ENCODE measurements at regions not wholly inside any gene's neighbourhood (a gene's known extent, or its start where the extent isn't known, plus 50 kb on each side); places are given as distances from the start of the nearest gene placed in this dataset.

DNA sequence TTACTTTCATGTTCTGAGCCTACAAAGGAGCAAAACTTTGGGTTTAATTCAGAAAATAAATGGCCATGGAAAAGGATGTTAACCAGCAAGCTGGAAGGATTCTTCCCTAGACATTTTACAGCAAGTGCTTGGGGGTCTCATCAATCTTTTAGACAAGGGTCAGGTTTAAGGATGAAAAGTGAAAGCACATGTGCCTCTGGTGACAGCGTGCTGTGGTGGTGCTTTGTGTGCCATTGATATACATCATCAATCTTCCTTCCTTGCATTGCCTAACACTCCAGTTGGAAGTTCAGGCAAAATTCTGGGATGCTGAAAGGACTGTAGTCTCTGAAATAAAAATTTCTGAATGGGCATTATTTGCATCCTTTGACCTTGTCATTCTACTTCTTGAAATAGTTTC, 171.2 kb downstream of the KCNE4 start:
- no peak overlapping the region for H2AFZ ChIP-seq (ENCODE audit: low read depth, low read length)
- 40% methylated on average over 1 of the region's 1 CpG for WGBS

DNA sequence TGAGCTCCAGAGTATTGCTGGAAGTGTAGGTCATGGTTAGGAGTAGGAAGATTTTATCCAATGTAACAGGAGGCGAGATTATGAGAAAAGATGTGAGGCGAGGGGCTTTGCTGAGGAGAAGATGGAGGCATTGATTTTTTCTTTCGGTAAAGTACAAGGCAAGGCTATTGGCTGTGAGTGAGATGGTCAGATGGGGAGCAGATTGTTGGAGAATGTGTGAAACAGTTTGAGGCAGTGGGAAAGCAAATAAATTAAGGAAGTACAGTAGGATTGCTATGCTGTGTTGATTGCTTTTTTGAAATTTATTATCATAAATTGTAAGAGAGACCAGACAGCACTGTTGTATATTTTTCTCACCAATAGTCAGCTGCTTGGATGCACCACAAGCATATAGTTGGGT, 173.3 kb downstream of the KCNE4 start:
- H3K4me2 ChIP-seq (ENCODE audit: low read length, poor library complexity, severe bottlenecking), result no peak overlapping the region
- no peaks in the 10 kb centered on the region for H3K4me1 ChIP-seq (ENCODE audit: control insufficient read depth, insufficient read depth, low read depth, low read length)
- H2BK15ac ChIP-seq (ENCODE audit: low read depth, poor library complexity, severe bottlenecking), result no peak overlapping the region
- no peaks in the 10 kb centered on the region for H3K79me1 ChIP-seq (replicated peaks; ENCODE audit: low read length, poor library complexity, severe bottlenecking)
- H3K9ac ChIP-seq (ENCODE audit: low read length), result no peak overlapping the region
- no peak overlapping the region for H3K4ac ChIP-seq (ENCODE audit: low read depth in 1 of 2, low read length in 2 of 2)
- H3K27ac ChIP-seq (ENCODE audit: low read length, poor library complexity, severe bottlenecking), result no peak overlapping the region
- no peak overlapping the region for H2AFZ ChIP-seq (ENCODE audit: low read depth, low read length)
- no peak for DNase-seq
- no peak overlapping the region for H3K23ac ChIP-seq (ENCODE audit: low read length in 2 of 2)
- WGBS, result 97% methylated on average over 3 of the region's 3 CpGs
- H2AK5ac ChIP-seq (ENCODE audit: low read length, severe bottlenecking), result no peak overlapping the region
- no peak overlapping the region for H3K4me3 ChIP-seq (ENCODE audit: insufficient read depth in 1 of 2, low read depth in 1 of 2, low read length in 2 of 2)
- H3K27me3 ChIP-seq (ENCODE audit: control insufficient read depth in 1 of 2, insufficient read depth in 1 of 2, low read length in 2 of 2), result no peaks in the 10 kb centered on the region
- no peak overlapping the region for H2BK12ac ChIP-seq (ENCODE audit: low read length in 2 of 2)
- H3K9me3 ChIP-seq (ENCODE audit: control insufficient read depth, low read length), result no peaks in the 10 kb centered on the region
- no peak overlapping the region for H4K91ac ChIP-seq (ENCODE audit: low read length)
- H2BK5ac ChIP-seq (ENCODE audit: low read depth, low read length, poor library complexity, severe bottlenecking), result no peak overlapping the region
- no peak overlapping the region for H2BK120ac ChIP-seq (ENCODE audit: low read depth, low read length)
- no peak overlapping the region for H4K8ac ChIP-seq (ENCODE audit: low read length)
- H3K36me3 ChIP-seq (ENCODE audit: control insufficient read depth in 1 of 2, insufficient read depth in 2 of 2, low read depth in 1 of 2, low read length in 2 of 2), result no peaks in the 10 kb centered on the region
- H3K18ac ChIP-seq (ENCODE audit: low read depth in 1 of 2, low read length in 2 of 2), result no peak overlapping the region
- H3K14ac ChIP-seq (ENCODE audit: low read length in 2 of 2), result no peak overlapping the region

More for the DNA sequence above, 171.2 kb downstream of the KCNE4 start:
- no peak overlapping the region for H3K23ac ChIP-seq (ENCODE audit: low read length in 2 of 2)
- H2BK120ac ChIP-seq (ENCODE audit: low read depth, low read length), result no peak overlapping the region
- no peak overlapping the region for H3K4ac ChIP-seq (ENCODE audit: low read depth in 1 of 2, low read length in 2 of 2)
- no peaks in the 10 kb centered on the region for H3K36me3 ChIP-seq (ENCODE audit: control insufficient read depth in 1 of 2, insufficient read depth in 2 of 2, low read depth in 1 of 2, low read length in 2 of 2)
- H3K18ac ChIP-seq (ENCODE audit: low read depth in 1 of 2, low read length in 2 of 2), result no peak overlapping the region
- H3K27me3 ChIP-seq (ENCODE audit: control insufficient read depth in 1 of 2, insufficient read depth in 1 of 2, low read length in 2 of 2), result no peaks in the 10 kb centered on the region
- no peak overlapping the region for H2BK5ac ChIP-seq (ENCODE audit: low read depth, low read length, poor library complexity, severe bottlenecking)
- no peak overlapping the region for H2AK5ac ChIP-seq (ENCODE audit: low read length, severe bottlenecking)
- no peak overlapping the region for H2BK15ac ChIP-seq (ENCODE audit: low read depth, poor library complexity, severe bottlenecking)
- no peaks in the 10 kb centered on the region for H3K4me1 ChIP-seq (ENCODE audit: control insufficient read depth, insufficient read depth, low read depth, low read length)
- H4K8ac ChIP-seq (ENCODE audit: low read length), result peak overlapping the region; percentile 84
- no peaks in the 10 kb centered on the region for H3K9me3 ChIP-seq (ENCODE audit: control insufficient read depth, low read length)
- H3K4me2 ChIP-seq (ENCODE audit: low read length, poor library complexity, severe bottlenecking), result no peak overlapping the region
- H3K4me3 ChIP-seq (ENCODE audit: insufficient read depth in 1 of 2, low read depth in 1 of 2, low read length in 2 of 2), result no peak overlapping the region
- H3K79me1 ChIP-seq (replicated peaks; ENCODE audit: low read length, poor library complexity, severe bottlenecking), result no peaks in the 10 kb centered on the region
- H3K27ac ChIP-seq (ENCODE audit: low read length, poor library complexity, severe bottlenecking), result no peak overlapping the region
- no peak overlapping the region for H2BK12ac ChIP-seq (ENCODE audit: low read length in 2 of 2)
- no peak overlapping the region for H4K91ac ChIP-seq (ENCODE audit: low read length)
- no peak overlapping the region for H3K14ac ChIP-seq (ENCODE audit: low read length in 2 of 2)
- DNase-seq, result no peak
- no peak overlapping the region for H3K9ac ChIP-seq (ENCODE audit: low read length)

- Histone ChIP-seq H3K4me2 (ENCODE audit: low read length, poor library complexity, severe bottlenecking) (no peak overlapping the region), H2AFZ (ENCODE audit: low read depth, low read length) (no peak overlapping the region), H3K14ac (ENCODE audit: low read length in 2 of 2) (no peak overlapping the region), H3K4me3 (ENCODE audit: insufficient read depth in 1 of 2, low read depth in 1 of 2, low read length in 2 of 2) (no peak overlapping the region), H3K23ac (ENCODE audit: low read length in 2 of 2) (no peak overlapping the region), H2BK5ac (ENCODE audit: low read depth, low read length, poor library complexity, severe bottlenecking) (no peak overlapping the region), H3K9ac (ENCODE audit: low read length) (no peak overlapping the region), H4K91ac (ENCODE audit: low read length) (no peak overlapping the region), H3K27me3 (ENCODE audit: control insufficient read depth in 1 of 2, insufficient read depth in 1 of 2, low read length in 2 of 2) (no peaks in the 10 kb centered on the region), H4K8ac (ENCODE audit: low read length) (no peak overlapping the region), H3K4me1 (ENCODE audit: control insufficient read depth, insufficient read depth, low read depth, low read length) (no peaks in the 10 kb centered on the region), H3K36me3 (ENCODE audit: control insufficient read depth in 1 of 2, insufficient read depth in 2 of 2, low read depth in 1 of 2, low read length in 2 of 2) (no peaks in the 10 kb centered on the region), H3K18ac (ENCODE audit: low read depth in 1 of 2, low read length in 2 of 2) (no peak overlapping the region), H3K79me1 (replicated peaks; ENCODE audit: low read length, poor library complexity, severe bottlenecking) (no peaks in the 10 kb centered on the region), H2BK12ac (ENCODE audit: low read length in 2 of 2) (no peak overlapping the region), H3K27ac (ENCODE audit: low read length, poor library complexity, severe bottlenecking) (no peak overlapping the region), H3K9me3 (ENCODE audit: control insufficient read depth, low read length) (no peaks in the 10 kb centered on the region), H2BK120ac (ENCODE audit: low read depth, low read length) (no peak overlapping the region), H3K4ac (ENCODE audit: low read depth in 1 of 2, low read length in 2 of 2) (no peak overlapping the region), H2AK5ac (ENCODE audit: low read length, severe bottlenecking) (no peak overlapping the region), H2BK15ac (ENCODE audit: low read depth, poor library complexity, severe bottlenecking) (no peak overlapping the region)
- no peak for DNase-seq
- WGBS, result 0% methylated on average over 1 of the region's 1 CpG
These were observed 174.3 kb downstream of the KCNE4 start for GRCh38 chr2:223226264-223226663.

GRCh38 chr2:223227338-223227737, 175.3 kb downstream of the KCNE4 start:
- Histone ChIP-seq H3K18ac (ENCODE audit: low read depth in 1 of 2, low read length in 2 of 2) (no peak overlapping the region), H2BK120ac (ENCODE audit: low read depth, low read length) (no peak overlapping the region)
- 0% methylated on average over 1 of the region's 2 CpGs for WGBS

More at GRCh38 chr2:223227338-223227737, 175.3 kb downstream of the KCNE4 start:
- H3K36me3 ChIP-seq (ENCODE audit: control insufficient read depth in 1 of 2, insufficient read depth in 2 of 2, low read depth in 1 of 2, low read length in 2 of 2), result no peaks in the 10 kb centered on the region
- H3K27me3 ChIP-seq (ENCODE audit: control insufficient read depth in 1 of 2, insufficient read depth in 1 of 2, low read length in 2 of 2), result no peaks in the 10 kb centered on the region
- H2BK12ac ChIP-seq (ENCODE audit: low read length in 2 of 2), result no peak overlapping the region
- no peak overlapping the region for H3K4me3 ChIP-seq (ENCODE audit: insufficient read depth in 1 of 2, low read depth in 1 of 2, low read length in 2 of 2)
- H3K4me1 ChIP-seq (ENCODE audit: control insufficient read depth, insufficient read depth, low read depth, low read length), result no peaks in the 10 kb centered on the region
- no peak overlapping the region for H2AFZ ChIP-seq (ENCODE audit: low read depth, low read length)
- H2AK5ac ChIP-seq (ENCODE audit: low read length, severe bottlenecking), result no peak overlapping the region
- H3K14ac ChIP-seq (ENCODE audit: low read length in 2 of 2), result no peak overlapping the region
- no peak overlapping the region for H3K27ac ChIP-seq (ENCODE audit: low read length, poor library complexity, severe bottlenecking)
- H3K23ac ChIP-seq (ENCODE audit: low read length in 2 of 2), result no peak overlapping the region
- no peak overlapping the region for H3K4me2 ChIP-seq (ENCODE audit: low read length, poor library complexity, severe bottlenecking)
- no peak overlapping the region for H2BK5ac ChIP-seq (ENCODE audit: low read depth, low read length, poor library complexity, severe bottlenecking)
- H3K9ac ChIP-seq (ENCODE audit: low read length), result no peak overlapping the region
- no peak overlapping the region for H2BK15ac ChIP-seq (ENCODE audit: low read depth, poor library complexity, severe bottlenecking)
- H3K9me3 ChIP-seq (ENCODE audit: control insufficient read depth, low read length), result no peaks in the 10 kb centered on the region
- H4K8ac ChIP-seq (ENCODE audit: low read length), result no peak overlapping the region
- DNase-seq, result no peak
- no peak overlapping the region for H3K4ac ChIP-seq (ENCODE audit: low read depth in 1 of 2, low read length in 2 of 2)
- H3K79me1 ChIP-seq (replicated peaks; ENCODE audit: low read length, poor library complexity, severe bottlenecking), result no peaks in the 10 kb centered on the region
- H4K91ac ChIP-seq (ENCODE audit: low read length), result no peak overlapping the region

Measured in mesenchymal stem cell (in vitro differentiated cells and primary cell).